ENCODE measurements at regions not wholly inside any gene's neighbourhood (a gene's known extent, or its start where the extent isn't known, plus 50 kb on each side); places are given as distances from the start of the nearest gene placed in this dataset.

DNA sequence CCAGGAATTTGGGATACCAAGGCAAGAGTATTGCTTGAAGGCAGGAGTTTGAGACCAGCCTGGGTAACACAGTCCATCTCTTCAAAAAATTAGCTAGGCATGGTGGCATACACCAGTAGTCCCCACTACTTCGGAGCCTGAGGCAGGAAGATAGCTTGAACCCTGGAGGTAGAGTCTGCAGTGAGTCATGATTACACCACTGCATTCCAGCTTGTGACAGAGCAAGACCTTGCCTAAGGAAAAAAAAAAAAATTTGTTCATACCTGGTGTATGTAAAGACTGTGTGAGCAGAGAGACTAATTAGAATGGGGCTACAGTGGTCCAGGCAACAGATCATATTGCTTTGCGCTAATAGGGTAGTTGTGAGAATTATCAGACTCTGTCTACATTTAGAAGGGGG is 778.3 kb upstream of the PCDH20 start:
- Histone ChIP-seq H3K9ac (ENCODE audit: control insufficient read depth, insufficient read depth, low read length) (no peak overlapping the region), H3K79me2 (ENCODE audit: control insufficient read depth, insufficient read depth, low read length) (no peaks in the 10 kb centered on the region), H3K4me3 (no peak overlapping the region), H3K9me3 (replicated peaks; ENCODE audit: control insufficient read depth, insufficient read depth, low read length) (no peaks in the 10 kb centered on the region), H3K4me1 (ENCODE audit: control insufficient read depth, insufficient read depth, low read length) (no peaks in the 10 kb centered on the region), H3K36me3 (ENCODE audit: control insufficient read depth in 2 of 2, insufficient read depth in 2 of 2, low read length in 1 of 2) (no peaks in the 10 kb centered on the region), H3K27me3 (replicated peaks in 1 of 2; ENCODE audit: control insufficient read depth in 2 of 2, insufficient read depth in 2 of 2, low read length in 1 of 2) (no peaks in the 10 kb centered on the region), H3K4me2 (ENCODE audit: control insufficient read depth, insufficient read depth) (no peak overlapping the region), H3K27ac (ENCODE audit: control insufficient read depth, insufficient read depth) (no peak overlapping the region), H2AFZ (ENCODE audit: control insufficient read depth, low read depth, low read length) (no peak overlapping the region; the same call in 1 of the 2 replicates), H4K20me1 (ENCODE audit: control insufficient read depth, insufficient read depth) (no peaks in the 10 kb centered on the region)
- TF ChIP-seq HDGF (IDR thresholded peaks at IDR 0.05) (no peak), PAX8 (IDR thresholded peaks at IDR 0.05) (no peak), SIN3A (IDR thresholded peaks at IDR 0.05; ENCODE audit: low read depth, low read length) (no peak), STAT1 (conservative IDR thresholded peaks at IDR 0.05) (no peak)
- no TSS peak for BruUV-seq (replicated peaks)
- POLR2A ChIA-PET = no interaction called here
- CTCF ChIA-PET = no interaction called here
- ATAC-seq = no peak
- in situ Hi-C loops (cut with MboI) (no loop called here), intact Hi-C loops (cut with micrococcal nuclease; ENCODE audit: unreplicated experiment) (no loop called here)
- no peak for DNase-seq (ENCODE audit: low read depth, low spot score)
- SMC1A ChIA-PET (ENCODE audit: uncharacterized antibody, unreplicated experiment) = no interaction called here
- 76% methylated on average over 2 of the region's 2 CpGs for whole genome bisulfite sequencing (ENCODE audit: insufficient coverage, insufficient replicate concordance, low lambda C conversion rate, missing lambda C conversion rate)
- RAD21 ChIA-PET (ENCODE audit: unreplicated experiment) = no interaction called here
- FAIRE-seq = peak; percentile 7

DNA sequence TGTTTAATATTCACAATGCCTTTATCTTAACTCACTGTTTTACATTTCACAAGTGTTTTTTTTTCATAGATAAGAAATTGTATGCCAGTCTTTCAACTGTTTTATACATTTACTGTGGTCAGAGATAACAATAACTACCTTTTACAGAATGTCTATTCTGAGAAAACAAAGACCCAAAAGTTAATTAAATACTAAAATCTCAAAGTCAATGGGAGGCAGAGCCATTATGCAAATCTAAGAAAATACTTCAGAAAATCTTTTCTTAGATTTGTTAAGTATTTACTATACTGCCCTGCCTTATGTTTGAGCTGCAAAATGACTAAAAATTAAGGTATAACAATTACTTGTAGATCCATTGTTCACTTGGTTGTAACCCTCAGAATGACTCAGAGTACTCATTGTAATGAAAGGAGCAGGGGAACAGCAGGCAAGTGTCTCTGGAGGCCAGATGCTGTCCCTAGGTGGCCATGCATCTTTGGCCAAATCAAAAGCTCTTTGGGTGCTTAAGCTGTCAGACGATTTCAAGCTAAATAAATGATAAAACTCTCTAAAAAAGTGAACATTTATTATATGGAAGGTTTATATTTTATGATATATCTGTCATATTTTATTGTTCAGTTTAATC is 770.1 kb upstream of the PCDH20 start:
- no peak for FAIRE-seq
- DNase-seq (ENCODE audit: low read depth, low spot score) = no peak
- TF ChIP-seq MEF2B (IDR thresholded peaks at IDR 0.05; ENCODE audit: partially characterized antibody, poor library complexity, severe bottlenecking) (peak; percentile 22), BCLAF1 (IDR thresholded peaks at IDR 0.05) (no peak)
- Histone ChIP-seq H2AFZ (ENCODE audit: control insufficient read depth, low read depth, low read length) (no peak overlapping the region), H3K9me3 (replicated peaks; ENCODE audit: control insufficient read depth, insufficient read depth, low read length) (no peaks in the 10 kb centered on the region), H3K27me3 (replicated peaks in 1 of 2; ENCODE audit: control insufficient read depth in 2 of 2, insufficient read depth in 2 of 2, low read length in 1 of 2) (no peaks in the 10 kb centered on the region), H3K79me2 (ENCODE audit: control insufficient read depth, insufficient read depth, low read length) (no peaks in the 10 kb centered on the region), H3K4me1 (ENCODE audit: control insufficient read depth, insufficient read depth, low read length) (no peaks in the 10 kb centered on the region), H3K36me3 (ENCODE audit: control insufficient read depth in 2 of 2, insufficient read depth in 2 of 2, low read length in 1 of 2) (no peaks in the 10 kb centered on the region), H3K27ac (ENCODE audit: control insufficient read depth, insufficient read depth) (no peak overlapping the region), H3K9ac (ENCODE audit: control insufficient read depth, insufficient read depth, low read length) (no peak overlapping the region), H4K20me1 (ENCODE audit: control insufficient read depth, insufficient read depth) (no peaks in the 10 kb centered on the region), H3K4me3 (no peak overlapping the region), H3K4me2 (ENCODE audit: control insufficient read depth, insufficient read depth) (no peak overlapping the region)
- SMC1A ChIA-PET (ENCODE audit: uncharacterized antibody, unreplicated experiment) = interaction anchor here (0.8 to 2.2 kb wide), 4 partner anchors 24 to 52 kb away, joined by 3 to 8 read pairs (median 6); no protein-coding TSS in a partner anchor
- ATAC-seq = peak; percentile 68
- 0% methylated on average over 1 of the region's 1 CpG for WGBS (ENCODE audit: insufficient coverage, insufficient replicate concordance, low lambda C conversion rate, missing lambda C conversion rate)
- RAD21 ChIA-PET (ENCODE audit: unreplicated experiment) = interaction anchor here (0.6 to 1.5 kb wide), 3 partner anchors 10 to 135 kb away, joined by 3 read pairs; no protein-coding TSS in a partner anchor
- intact Hi-C loops (cut with micrococcal nuclease; ENCODE audit: unreplicated experiment) = no loop called here
- POLR2A ChIA-PET = no interaction called here
- no TSS peak for BruUV-seq (replicated peaks)
- in situ Hi-C loops (cut with MboI) = no loop called here
- CTCF ChIA-PET = interaction anchor here (0.9 kb wide), 1 partner anchor 9 kb away, joined by 3 read pairs; no protein-coding TSS in a partner anchor
